GM12865 (cell line): ENCODE measurements at regions not wholly inside any gene's neighbourhood (a gene's known extent, or its start where the extent isn't known, plus 50 kb on each side); places are given as distances from the start of the nearest gene placed in this dataset.

Experiments
- DNase-seq: peaks from one replicate; pipeline ENCODE4 v3.0.0; 2010; ENCODE audit warnings: low read depth
- H3K4me3 ChIP-seq: 2 replicates; pipeline ENCODE4 v1.5.1; 2011; ENCODE audit warnings: mild to moderate bottlenecking, low read depth, low read length, control low read depth
- TF ChIP-seq, protein P1 (sequence below): IDR thresholded peaks from 2 replicates; pipeline ENCODE4 v1.5.1; 2011; ENCODE audit warnings: low read length, control low read depth, low read depth, inconsistent platforms; ENCODE audit not compliant: insufficient read depth; ENCODE audit errors: missing control alignments

DNA sequence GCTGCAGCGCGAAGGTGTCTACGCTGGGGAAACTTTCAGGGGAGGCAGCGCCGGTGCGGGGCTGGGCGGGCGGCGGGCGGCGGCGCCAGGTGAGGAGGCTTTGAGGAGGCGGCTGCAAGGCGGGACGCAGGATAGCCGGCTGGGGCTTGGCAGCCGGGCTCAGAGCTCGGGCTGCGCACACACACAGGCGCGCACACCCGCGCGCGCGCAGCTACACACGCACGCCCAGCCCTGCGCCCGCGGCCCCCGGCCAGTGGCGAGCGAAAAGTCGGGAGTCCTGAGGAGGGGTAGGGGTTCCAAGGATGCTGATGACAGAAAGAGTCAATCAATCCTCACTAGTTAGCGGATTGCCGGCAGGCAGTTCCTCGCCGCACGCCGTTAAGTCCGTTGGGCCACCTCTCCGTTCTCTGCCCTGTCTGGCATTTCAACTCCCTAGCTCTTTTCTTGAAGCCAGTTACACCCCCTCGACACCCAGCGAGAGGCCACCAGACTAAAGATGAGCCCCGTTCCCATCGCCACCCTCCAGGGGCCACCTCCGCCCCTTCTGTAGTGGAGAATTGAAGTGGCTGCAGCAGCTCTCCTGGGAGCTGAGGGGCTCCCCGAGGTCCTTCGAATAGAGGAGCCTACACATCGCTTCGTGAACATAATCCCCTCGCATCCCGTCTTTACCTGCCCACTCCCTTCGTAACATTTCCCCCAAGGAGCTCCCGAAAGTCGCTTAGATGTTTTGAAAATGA lies 1640.3 kb upstream of the C9orf72 start, which contains the start of gene LINGO2:
LINGO2 (minus strand) TSS at position 185 of the 737 bp plus-strand sequence.
- no peak for DNase-seq
- TF ChIP-seq, protein P1, sequence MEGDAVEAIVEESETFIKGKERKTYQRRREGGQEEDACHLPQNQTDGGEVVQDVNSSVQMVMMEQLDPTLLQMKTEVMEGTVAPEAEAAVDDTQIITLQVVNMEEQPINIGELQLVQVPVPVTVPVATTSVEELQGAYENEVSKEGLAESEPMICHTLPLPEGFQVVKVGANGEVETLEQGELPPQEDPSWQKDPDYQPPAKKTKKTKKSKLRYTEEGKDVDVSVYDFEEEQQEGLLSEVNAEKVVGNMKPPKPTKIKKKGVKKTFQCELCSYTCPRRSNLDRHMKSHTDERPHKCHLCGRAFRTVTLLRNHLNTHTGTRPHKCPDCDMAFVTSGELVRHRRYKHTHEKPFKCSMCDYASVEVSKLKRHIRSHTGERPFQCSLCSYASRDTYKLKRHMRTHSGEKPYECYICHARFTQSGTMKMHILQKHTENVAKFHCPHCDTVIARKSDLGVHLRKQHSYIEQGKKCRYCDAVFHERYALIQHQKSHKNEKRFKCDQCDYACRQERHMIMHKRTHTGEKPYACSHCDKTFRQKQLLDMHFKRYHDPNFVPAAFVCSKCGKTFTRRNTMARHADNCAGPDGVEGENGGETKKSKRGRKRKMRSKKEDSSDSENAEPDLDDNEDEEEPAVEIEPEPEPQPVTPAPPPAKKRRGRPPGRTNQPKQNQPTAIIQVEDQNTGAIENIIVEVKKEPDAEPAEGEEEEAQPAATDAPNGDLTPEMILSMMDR: no peak
- no peak within 1 kb of the TSS for H3K4me3 ChIP-seq

DNA sequence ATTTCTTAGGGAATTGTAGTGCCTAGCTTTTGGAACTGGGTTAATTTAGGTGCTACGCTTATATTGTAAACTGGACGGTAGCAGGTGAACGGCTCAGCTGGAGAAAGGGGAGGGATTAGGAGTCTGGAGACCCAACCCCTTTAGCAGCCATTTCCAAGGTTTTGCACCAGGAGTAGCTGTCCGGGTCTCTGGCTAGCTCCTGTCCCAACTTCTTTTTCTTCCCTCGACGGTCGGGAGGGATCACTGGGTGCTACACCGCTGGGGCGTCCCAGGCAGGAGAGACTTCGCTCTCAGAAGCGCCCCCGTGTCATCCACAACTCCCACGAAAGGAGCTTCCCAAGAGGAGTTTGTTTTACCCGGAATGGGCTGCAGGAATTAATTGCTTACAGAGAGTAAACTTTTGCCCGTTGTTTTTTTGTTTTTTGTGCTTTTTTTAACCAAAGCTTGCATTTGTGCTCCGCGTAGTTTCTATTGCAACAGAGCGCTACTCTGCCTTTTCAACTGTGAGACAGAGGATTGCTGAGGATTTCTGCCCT lies 1640.9 kb upstream of the C9orf72 start:
- no peak for DNase-seq

DNA sequence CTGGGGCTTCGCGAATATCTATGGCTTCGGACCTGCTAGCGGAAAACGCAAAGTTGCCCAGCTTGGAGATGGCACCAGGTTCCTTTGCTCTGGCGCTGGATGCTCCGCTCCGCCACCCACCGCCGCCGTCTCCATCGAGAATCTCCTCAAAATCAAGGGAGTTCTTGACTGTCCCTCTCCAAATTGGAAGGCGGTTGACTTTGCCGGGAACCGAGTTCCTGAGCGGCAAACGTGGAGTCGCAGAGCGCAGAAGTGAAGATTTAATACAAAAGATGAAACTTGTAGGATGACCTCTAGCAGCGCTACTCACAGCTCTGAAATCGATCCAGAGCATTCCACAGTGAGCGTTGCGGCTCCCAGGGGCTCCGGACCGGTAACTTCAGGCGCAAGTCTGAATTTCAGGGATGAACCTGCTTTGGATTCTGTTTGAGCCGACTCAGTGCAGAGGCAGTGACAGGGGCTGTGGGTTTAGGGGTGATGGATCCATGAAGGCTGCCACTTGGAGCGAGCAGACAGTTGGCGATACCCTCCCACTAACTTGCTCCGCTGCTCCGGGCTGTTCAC lies 1641.5 kb upstream of the C9orf72 start:
- DNase-seq: no peak
- H3K4me3 ChIP-seq: no peak overlapping the region
- TF ChIP-seq, protein P1: no peak

More for the DNA sequence above, 1640.9 kb upstream of the C9orf72 start:
- TF ChIP-seq, protein P1: no peak
- H3K4me3 ChIP-seq: no peak overlapping the region

DNA sequence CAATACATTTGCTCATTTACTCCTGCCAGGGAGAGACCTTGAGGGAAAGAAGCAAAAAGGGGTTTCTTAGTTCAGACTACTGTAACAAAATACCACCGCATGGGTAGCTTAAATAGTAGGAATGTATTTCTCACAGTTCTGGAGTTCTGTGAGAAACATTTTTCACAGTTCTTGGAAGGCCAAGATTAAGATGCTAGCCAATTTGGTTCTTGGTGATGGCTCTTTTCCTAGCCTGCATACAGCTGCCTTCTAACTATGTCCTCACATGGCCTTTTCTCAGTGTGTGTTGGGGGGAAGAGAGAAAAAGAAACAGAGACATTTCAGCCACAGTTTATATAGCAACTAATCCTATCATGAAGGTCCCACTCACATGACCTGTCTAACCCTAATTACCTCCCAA lies 1644.7 kb upstream of the C9orf72 start:
- no peak for DNase-seq
- TF ChIP-seq, protein P1: no peak
- no peak overlapping the region for H3K4me3 ChIP-seq

DNA sequence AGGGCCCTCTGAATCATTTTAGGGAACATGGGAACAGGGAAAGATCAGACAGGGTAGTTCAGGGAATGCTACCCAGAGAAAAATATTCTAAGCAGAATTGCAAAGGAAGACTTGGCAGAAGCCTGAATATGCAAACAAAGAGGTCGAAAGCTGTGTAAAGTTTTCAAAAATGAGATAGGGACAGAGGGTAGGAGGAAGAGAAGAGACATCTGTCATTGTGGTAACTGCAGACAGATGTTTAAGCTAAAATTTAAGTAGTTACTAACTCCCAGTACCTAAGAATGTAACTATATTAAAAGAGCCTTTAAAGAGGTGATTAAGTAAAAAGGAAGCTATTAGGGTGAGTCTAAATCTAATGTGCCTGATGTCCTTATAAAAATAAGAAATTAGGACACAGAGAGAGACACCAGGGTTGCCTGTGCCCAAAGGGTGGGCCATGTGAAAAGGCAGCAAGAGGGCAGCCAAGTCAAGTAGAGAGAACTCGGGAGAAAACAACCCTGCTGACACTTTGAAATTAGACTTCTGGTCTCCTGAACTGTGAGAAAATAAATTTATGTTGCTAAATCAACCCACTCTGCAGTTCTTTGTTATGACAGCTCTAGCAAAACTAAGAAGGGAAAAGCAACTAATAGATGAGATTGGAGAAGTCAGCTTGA lies 1647.4 kb upstream of the C9orf72 start:
- H3K4me3 ChIP-seq: no peak overlapping the region
- no peak for DNase-seq
- TF ChIP-seq, protein P1: no peak

DNA sequence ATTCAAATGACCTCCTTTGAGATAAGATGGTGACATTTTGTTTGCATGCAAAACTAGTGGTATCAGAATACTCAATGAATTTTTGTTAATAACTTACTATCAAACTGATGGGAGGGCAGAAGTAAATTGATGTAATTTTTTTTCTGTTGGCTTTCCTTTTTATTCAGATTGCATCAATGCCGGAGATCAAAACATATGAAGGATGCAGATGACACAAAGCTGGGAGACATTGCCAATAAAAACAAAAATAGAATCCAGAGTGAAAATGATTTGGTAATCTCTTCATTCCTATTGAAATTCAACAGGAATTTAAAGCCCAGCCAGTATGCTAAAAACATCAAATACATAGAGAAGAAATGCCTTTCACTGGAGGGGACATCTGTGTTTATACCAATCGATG lies 1655.3 kb upstream of the C9orf72 start:
- H3K4me3 ChIP-seq: no peak overlapping the region
- no peak for DNase-seq
- TF ChIP-seq, protein P1: no peak
